HTR-8/SVneo (cell line): ENCODE measurements at regions not wholly inside any gene's neighbourhood (a gene's known extent, or its start where the extent isn't known, plus 50 kb on each side); places are given as distances from the start of the nearest gene placed in this dataset.

ENCODE experiments used
- DNase-seq: peaks from one replicate; pipeline ENCODE4 v3.0.0; 2011; ENCODE audit warnings: low spot score, mixed read lengths; ENCODE audit not compliant: insufficient read length
- FAIRE-seq: peaks from 2 replicates; lab custom pipeline; 2011; peaks lifted over from hg19 to GRCh38; lab: Jason Lieb, UNC

DNA sequence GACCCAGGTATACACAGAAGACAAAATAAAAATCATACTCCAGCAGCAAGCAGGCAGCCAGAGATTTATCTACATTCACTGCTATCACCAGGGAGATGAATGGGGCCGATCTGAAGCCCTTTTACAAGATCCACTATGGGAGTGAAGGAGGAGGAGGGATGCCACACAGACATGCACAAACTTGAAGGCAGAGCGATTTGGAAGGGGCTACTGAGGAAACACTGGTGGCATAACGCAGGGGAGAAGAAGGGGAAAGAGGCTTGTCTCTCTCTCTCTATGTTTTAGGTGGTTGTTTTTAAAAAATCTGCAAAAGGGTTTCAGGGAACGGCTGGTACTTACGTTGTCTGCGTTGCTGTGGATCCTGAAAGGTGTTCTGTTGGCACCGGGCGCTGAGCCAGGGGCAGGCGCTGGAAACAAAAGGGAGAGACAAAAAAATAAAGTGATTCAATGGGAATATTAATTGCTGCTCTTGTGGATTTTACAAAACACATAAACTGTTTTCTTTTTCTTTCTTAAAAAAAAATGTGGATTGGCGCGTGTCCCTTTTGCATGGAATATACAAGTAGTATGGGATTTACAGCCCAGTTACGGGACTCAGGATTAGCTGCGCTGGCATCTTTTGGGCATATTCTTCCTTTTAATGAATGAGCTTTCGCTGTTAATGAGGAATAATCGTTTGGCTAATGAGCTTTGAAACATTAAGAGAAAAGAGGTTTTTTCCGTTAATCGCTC is 255.3 kb upstream of the PMFBP1 start:
- DNase-seq (no peak), FAIRE-seq (no peak)

DNA sequence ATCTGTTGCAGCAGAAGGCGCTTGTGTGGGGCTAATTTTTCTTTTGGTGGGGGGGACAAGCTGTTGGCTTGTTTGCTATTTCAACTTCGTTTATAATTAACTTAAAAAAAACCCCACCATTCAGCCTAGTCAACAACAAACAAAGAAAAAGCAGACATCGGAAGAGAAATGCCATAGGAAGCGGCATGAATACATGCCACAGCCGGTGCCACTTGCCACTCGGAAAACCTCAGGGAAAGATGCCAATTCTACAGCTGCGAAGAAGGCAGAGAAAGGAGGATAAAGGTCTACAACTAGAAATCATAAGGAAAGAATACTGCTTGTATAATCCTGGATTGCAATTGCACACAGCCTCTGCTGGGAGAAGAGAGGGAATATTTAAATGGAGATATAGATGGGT is 254.4 kb upstream of the PMFBP1 start:
- DNase-seq (no peak), FAIRE-seq (no peak)

DNA sequence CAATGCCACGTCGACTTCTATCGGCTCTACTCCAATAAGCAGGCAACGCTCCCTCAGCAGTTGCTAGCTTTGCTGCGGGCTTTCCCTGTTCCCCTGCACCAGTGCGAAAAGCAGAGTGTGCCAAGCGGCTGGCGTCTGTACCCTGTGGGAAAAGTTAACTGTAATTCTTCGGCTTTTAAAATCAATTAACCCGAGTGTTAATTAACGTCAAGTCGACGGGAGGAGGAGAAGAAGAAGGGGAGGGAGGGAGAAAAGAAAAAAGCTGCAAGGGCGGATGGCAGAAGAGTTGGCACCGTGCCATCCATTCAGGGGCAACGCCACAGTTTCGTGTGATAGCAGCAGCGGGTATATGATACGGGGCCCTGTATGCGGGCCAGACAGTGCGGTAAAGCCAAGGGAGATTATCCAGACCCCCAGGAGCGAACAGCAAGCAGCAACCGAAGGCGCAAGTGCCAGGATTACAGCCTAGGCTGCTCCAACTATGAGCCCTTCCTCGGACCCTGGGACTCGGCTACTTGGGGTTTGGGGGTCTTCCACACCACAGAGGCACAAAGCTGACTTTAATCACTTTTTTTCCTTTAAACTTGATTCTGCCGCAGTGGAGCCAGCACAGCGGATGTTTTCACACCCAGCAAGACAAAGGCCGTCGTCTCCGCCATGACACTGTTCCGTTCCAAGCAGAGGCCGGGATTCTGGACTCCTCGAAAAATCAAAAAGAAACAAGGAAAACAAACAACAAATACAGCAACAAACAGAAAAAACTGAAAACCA is 253.8 kb upstream of the PMFBP1 start:
- FAIRE-seq (no peak), DNase-seq (no peak)

DNA sequence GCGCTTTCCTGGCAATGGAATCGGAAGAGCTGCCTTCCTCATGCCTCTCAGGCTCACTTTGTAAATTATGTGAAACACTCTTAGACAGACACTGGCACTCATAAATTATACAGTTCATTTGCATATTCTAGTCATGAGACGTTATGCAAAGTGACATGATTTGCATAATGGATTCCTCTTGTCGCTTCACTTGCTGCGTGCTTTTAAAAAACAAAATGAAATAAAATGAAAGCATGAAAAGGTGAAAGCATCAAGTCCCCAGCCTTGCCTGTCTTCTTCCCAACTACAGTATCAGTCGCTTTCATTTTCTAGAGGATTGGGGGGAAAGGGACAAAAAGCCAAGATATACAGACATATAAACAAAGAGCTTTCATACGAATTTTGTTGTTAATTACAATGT is 252.8 kb upstream of the PMFBP1 start:
- no peak for DNase-seq
- FAIRE-seq = peak; percentile 38

DNA sequence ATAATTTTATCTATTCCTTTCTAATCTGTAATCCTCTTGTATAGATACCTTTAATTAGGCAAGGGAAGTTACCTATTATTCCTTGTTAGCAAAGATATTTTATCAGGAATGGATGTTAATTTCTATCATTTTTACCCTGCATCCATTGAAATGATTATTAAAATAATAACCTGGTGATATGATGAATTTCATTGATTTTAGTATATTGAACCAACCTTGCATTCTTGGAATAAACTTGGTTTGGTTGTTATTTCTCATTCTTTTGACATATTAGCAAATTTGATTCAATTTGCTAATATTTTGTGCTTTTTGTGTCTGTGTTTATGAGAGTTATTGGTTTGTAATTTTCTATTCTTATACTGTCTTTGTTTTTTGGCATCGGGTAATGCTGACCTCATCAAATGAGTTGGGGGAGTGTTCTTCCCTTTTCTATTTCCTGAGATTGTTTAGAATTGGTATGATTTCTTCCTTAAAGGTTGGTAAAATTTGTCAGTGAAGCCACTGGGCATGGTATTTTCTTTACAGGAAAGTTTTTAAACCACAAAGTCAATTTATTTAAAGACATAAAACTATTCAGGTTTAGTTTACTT is 250.4 kb upstream of the PMFBP1 start:
- FAIRE-seq = no peak

DNA sequence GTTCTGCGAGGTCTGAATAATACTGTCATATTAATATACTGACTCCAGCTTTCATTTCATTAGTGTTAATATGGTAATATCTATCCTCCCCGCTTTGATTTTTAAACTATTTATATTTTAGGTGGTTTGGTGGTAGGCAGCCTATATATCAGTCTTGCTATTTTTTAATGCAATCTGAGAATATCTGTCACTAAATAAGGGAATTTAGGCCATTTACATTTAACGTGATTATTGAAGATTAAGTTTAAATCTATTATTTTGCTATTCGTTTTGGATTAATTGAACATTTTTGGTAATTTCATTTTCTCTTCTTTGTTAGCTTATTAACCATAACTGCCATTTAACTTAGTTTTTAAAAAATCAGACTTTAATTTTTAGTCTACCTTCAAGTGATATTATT is 247.7 kb upstream of the PMFBP1 start:
- DNase-seq (no peak), FAIRE-seq (no peak)

More for the DNA sequence above, 250.4 kb upstream of the PMFBP1 start:
- DNase-seq = no peak

DNA sequence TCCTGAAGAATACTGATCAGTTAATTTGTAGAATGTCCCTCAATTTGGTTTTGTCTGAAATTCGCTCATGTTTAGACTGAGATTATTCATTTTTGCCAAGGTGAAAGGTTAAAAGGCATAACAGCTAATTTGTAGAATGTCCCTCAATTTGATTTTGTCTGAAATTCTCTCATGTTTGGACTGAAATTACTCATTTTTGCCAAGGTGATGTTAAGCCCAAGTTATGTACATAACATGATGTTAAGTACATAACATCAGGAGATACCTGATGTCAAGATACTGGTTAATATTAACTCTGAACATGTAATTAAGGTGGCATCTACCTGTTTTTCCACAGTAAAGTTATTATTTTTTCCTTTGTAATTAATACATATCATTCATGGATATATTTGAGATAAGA is 243.4 kb upstream of the PMFBP1 start:
- FAIRE-seq (peak; percentile 81), DNase-seq (no peak)

DNA sequence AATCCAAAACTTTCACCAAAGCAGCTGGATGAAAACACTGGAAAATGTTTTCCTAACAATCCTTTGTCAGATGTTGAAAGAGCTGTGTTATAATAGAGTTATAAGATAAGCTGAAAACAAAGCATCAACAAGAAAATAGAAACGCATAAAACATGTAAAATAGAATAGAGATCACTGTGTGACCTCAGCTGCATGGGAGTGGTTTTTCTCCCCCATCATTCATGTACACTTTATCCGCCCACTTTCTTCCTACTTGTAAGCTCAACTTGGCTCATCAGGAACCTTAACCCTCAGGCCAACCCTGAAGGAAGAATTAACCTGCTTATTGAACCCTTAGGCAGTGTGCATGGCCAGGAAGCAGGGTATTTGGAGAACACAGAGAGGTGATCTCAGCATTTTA is 238.5 kb upstream of the PMFBP1 start:
- DNase-seq = no peak
- FAIRE-seq = peak; percentile 23

DNA sequence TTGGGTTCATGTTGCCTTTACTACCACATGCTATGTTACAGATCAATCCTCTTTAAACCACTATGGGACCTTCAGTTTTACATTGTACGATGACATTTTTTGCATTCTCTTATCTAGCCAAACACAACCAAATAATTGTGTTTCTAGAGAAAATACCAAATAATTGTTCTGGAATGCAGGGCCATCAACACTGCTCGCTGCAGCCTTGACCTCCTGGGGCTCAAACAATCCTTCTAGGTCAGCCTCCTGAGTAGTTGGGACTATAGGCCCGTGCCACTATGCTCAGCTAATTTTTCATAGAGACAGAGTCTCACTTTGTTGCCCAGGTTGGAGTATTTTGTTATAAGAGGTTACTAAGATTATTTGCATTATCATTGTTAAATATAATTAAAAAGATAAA is 237.5 kb upstream of the PMFBP1 start:
- DNase-seq = no peak
- FAIRE-seq = peak; percentile 67

DNA sequence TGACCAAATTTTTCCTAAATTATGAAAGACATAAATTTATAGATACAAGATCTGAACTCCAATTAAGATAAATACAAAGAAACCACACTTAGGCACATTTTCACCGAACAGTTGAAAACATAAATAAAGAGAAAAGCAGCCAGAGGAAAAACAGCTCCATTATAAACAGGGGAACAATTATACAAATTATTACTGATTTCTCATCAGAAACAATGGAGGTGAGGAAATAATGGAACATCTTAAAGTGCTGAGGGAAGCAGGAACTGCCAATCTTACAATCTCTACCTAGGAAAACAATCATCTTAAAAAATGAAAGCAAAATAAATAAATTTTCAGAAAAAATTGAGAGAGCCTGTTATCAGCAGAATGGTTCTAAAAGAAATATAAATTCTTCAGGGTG is 234.4 kb upstream of the PMFBP1 start:
- FAIRE-seq (no peak), DNase-seq (no peak)

DNA sequence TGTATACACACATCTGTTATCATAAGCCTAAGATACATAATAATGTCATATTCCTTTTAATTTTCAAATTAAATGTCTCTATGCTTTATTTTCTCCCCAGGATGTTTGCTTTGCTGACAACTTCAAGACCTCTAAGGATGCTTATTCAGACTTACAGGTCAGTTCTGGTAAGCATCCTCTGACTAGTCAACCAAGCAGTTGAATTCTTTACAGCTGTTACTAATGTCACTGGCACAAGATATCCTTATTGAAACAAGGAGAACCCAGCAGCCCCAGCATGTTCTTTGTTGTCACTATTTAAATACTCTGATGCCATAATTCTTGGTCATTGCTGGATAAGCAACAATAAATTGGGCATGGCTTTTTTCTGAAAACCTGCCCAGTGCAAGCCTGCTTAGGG is 232.3 kb upstream of the PMFBP1 start:
- no peak for DNase-seq
- FAIRE-seq = no peak

DNA sequence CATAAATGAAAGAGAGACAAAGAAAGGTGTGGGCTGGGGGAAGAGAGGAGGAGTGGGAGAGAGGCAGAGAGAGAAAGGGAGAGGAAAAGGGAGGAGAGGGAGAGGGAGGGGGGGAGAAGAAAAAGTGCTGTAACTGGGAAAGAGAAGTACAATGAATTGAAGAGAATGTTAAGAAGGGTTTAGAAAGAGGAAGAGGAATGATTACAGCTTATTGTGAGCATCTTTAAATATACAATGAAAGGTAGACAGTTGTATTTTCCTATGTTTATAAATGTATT is 229.1 kb upstream of the PMFBP1 start:
- DNase-seq (no peak), FAIRE-seq (peak; percentile 4)

DNA sequence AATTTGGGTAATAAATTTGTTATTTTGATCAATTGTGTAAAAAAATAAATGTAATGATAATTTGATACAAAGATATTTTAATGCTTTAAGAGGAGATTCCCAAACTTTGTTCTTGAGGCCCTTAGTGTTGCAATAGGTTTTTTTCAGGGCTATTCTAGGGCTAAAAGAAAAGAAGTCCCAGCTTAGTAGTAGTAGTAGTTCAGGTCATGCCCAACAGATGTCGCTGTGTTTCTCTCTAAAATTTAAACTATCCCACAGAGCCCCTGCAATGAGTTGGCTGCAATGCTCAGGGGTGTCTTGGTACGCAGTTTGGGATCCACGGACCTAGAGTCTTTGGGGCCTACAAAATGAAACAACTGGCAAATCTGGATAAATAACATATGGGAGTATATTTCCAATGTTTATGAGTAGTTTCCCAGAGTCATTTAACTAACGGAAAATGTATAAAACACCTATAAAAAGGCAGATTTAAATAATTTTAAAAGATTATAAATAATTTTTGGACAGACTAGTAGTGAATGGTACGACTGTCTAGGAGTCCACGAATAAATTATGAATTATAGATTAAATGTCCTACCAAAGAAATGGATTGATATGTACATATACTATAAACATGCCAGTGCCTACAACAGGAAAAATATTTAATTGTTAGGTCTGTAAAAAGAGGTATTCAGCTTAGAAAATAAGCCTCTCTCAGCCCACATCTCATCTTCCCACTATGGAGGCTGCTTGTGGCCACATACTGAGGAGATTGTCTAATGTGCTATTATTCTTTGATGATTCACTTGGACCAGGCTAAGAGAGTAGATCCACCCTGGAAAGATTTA is 228.5 kb upstream of the PMFBP1 start:
- FAIRE-seq (peak; percentile 85), DNase-seq (peak; percentile 73)

DNA sequence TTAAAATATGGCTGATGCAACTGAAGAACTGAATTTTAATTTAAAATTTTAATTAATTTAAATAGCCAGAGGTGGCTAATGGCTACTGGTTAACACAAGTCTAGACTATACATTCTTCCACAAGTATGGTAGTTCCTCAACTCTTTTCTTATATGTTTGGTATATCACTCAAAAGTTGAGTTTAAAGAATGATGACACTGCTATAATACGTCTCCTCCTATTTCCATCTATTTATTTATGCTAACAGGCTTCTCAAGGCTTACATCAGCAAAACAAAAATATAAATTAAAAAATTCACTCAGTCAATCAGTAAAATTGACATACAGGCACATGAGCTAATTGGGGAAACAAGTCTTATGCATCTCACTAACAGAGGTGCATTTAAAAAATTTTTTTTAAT is 227.9 kb upstream of the PMFBP1 start:
- no peak for DNase-seq
- FAIRE-seq = no peak

DNA sequence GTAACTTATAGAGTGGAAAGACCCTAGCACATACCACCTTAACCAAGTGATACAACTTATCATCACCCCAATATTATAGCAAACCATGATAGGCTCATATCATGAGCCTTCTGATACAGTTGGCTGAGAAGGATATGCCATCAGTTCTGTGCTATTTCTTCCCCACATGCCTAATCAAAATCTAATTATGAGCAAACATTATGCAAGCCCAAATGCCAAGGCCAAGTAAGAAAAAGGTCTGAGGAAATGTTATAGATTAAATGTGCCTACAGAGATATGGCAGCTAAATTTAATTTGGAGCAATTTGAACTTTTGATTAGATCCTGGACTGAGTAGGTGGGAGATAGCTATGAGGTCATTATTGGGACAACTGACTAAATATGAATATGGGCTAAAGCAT is 225.9 kb upstream of the PMFBP1 start:
- DNase-seq (no peak), FAIRE-seq (no peak)

DNA sequence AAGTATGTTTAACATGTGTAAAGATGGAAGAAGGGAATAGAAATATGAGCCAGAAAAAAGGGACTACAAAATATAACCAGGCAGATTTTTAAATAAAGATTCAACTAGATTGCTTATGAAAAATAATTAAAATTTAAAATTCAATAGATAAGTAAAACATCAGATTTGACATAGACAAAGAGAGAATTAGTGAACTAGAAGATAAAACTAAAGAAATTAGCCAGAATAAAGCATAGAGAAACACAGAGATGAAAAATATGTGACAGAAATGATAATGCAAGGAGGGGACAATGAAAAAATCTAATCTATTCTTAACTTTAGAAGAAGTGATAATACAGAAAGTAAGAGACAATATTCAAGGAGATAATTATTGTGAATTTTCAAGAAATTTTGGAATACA is 222.6 kb upstream of the PMFBP1 start:
- DNase-seq = no peak
- FAIRE-seq = no peak

DNA sequence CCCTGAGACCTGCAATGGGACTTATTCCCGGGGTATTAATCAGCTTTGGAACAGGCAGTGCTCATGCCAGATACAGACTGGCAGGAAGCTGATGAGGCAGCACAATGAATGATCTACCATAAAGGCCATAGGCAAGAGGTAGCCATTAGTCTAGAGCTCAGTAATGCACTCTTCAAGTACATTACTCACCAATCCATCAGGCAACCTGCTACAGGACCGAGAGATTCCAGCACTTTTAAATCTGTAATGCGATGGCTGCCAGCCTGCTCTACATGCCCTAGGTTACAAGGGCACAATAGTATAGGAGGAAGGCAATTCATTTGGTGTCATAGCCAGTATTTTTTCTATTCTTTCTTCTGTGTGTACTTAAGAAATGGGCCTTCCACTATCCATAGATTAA is 217.8 kb upstream of the PMFBP1 start:
- DNase-seq = no peak
- FAIRE-seq = no peak

DNA sequence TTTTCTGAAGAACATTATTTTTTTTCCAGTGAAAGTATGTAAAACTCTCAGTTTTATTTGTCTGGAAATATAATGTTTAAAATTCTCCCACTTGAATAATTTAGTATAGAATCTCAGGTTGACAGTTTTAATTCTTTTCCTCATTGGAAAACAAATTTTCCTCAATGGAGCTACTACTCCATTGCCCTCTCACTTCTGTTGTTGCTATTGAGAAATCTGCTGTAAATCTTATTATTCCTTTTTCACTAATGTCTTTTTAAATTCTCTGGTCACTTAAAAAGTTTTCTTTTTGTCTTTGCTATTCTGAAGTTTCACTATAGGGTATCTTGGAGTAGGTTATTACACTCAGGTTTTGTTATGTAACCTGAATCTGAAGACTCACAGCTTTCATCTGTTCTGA is 216.1 kb upstream of the PMFBP1 start:
- no peak for FAIRE-seq
- DNase-seq = no peak

DNA sequence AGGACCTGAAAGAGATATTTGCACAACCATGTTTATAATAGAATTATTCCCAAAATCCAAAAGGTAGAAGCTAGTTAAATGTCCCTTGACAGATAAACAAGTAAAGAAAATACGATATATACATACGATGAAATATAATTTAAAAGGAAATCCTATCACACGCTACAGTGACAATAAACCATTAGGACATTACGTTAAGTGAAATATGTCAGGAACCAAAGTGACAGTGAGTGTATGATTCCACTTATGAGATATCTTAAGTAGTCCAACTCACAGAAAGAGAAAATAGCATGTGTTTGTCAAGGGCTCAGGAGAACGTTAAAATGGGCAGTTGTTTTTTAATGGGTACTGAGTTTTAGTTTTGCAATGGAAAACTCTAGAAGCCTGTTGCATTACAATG is 212.7 kb upstream of the PMFBP1 start:
- DNase-seq (no peak), FAIRE-seq (peak; percentile 83)

DNA sequence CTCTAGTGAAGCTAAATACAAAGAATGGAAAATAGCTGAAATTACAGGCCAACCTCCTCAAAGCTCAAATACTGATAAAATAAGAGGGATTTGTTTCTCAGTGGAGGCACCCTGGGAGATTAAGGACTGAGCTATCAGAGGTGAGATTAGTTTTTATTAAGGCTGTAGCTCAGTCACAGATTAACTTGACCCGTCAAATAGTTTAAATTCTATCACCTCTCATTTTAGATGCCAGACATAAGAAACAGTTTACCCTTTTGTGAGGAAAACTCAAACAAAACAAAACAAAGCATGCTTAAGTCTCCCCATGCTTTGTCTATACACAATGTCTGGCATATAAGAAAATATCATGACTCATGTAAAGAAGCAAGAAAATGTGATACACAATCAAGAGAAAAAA is 208.3 kb upstream of the PMFBP1 start:
- DNase-seq = no peak
- FAIRE-seq = peak; percentile 70

DNA sequence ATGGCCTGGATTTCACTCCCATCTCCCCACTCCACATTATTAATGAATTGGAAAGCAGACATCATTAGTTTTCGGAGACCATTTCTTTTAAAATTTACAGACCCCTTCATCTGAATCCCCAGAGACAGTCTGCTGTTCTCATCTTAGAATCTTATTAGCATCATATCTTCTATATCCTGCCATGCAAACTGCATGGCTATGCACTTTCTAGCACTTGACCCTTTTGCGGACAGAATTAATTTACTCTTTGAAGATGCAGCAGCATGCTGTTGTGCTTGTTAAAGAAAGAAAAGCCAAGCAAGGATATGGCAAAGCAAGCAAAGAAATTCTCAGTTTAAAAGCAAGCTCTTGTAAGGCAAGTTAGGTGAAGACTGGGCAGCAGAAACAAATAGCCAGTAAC is 201.2 kb upstream of the PMFBP1 start:
- DNase-seq = no peak
- FAIRE-seq = no peak
